Iris pigment epithelial cell (primary cell): ENCODE measurements at regions not wholly inside any gene's neighbourhood (a gene's known extent, or its start where the extent isn't known, plus 50 kb on each side); places are given as distances from the start of the nearest gene placed in this dataset.
A peak's percentile ranks its signal among the peaks of the same experiment; 100 is the strongest.
"Not testable (repeated sequence)": the region's sequence is repeated elsewhere in the genome, so short reads cannot be mapped to it uniquely, and the experiment has no call there.

Experiments
- DNase-seq: peaks from one replicate; pipeline ENCODE4 v3.0.0-alpha.2; 2011; ENCODE audit warnings: low read depth

GRCh38 chr3:181533811-181534210, 177.9 kb upstream of the SOX2 start:
- no peak for DNase-seq

GRCh38 chr3:181530584-181530983, 181.1 kb upstream of the SOX2 start:
- DNase-seq, result no peak

- no peak for DNase-seq
Measured at GRCh38 chr3:181521831-181522230, 189.9 kb upstream of the SOX2 start.

GRCh38 chr3:181518222-181518621, 193.5 kb upstream of the SOX2 start:
- DNase-seq, result no peak

- DNase-seq, result no peak
Measured at GRCh38 chr3:181512787-181513186, 198.9 kb upstream of the SOX2 start.

GRCh38 chr3:181510500-181510899, 201.2 kb upstream of the SOX2 start:
- no peak for DNase-seq

- DNase-seq, result no peak
Measured at GRCh38 chr3:181497358-181497757, 214.4 kb upstream of the SOX2 start.

- DNase-seq, result peak; percentile 3
Measured at GRCh38 chr3:181493423-181493822, 218.3 kb upstream of the SOX2 start.

GRCh38 chr3:181488536-181488935, 223.2 kb upstream of the SOX2 start:
- no peak for DNase-seq

GRCh38 chr3:181487236-181487978, 224.3 kb upstream of the SOX2 start:
- no peak for DNase-seq

GRCh38 chr3:181486141-181486885, 225.4 kb upstream of the SOX2 start:
- no peak for DNase-seq

GRCh38 chr3:181484026-181484425, 227.7 kb upstream of the SOX2 start:
- no peak for DNase-seq

GRCh38 chr3:181475146-181475545, 236.6 kb upstream of the SOX2 start:
- not testable (repeated sequence) for DNase-seq

GRCh38 chr3:181470349-181470748, 241.4 kb upstream of the SOX2 start:
- no peak for DNase-seq

- no peak for DNase-seq
Measured at GRCh38 chr3:181464033-181464694, 247.6 kb upstream of the SOX2 start.

GRCh38 chr3:181461381-181461780, 250.3 kb upstream of the SOX2 start:
- DNase-seq, result no peak

- DNase-seq, result no peak
Measured at GRCh38 chr3:181459516-181459915, 252.2 kb upstream of the SOX2 start.

GRCh38 chr3:181458857-181459256, 252.9 kb upstream of the SOX2 start:
- no peak for DNase-seq

- no peak for DNase-seq
Measured at GRCh38 chr3:181457756-181458155, 254.0 kb upstream of the SOX2 start.

GRCh38 chr3:181457190-181457589, 254.5 kb upstream of the SOX2 start:
- DNase-seq, result no peak

- no peak for DNase-seq
Measured at GRCh38 chr3:181455276-181455675, 256.4 kb upstream of the SOX2 start.

- no peak for DNase-seq
Measured at GRCh38 chr3:181454451-181455027, 257.2 kb upstream of the SOX2 start.

GRCh38 chr3:181446741-181447140, 265.0 kb upstream of the SOX2 start:
- no peak for DNase-seq
